ENCODE measurements at regions not wholly inside any gene's neighbourhood (a gene's known extent, or its start where the extent isn't known, plus 50 kb on each side); places are given as distances from the start of the nearest gene placed in this dataset.

GRCh38 chr4:119725011-119725410 lies 96.4 kb upstream of the PDE5A start:
- TF ChIP-seq EZH2 (IDR thresholded peaks at IDR 0.05; ENCODE audit: borderline replicate concordance, insufficient read depth, low read length, poor library complexity, severe bottlenecking) (no peak), TAF1 (IDR thresholded peaks at IDR 0.05; ENCODE audit: low read depth) (no peak), MXI1 (conservative IDR thresholded peaks at IDR 0.05; ENCODE audit: poor library complexity, severe bottlenecking) (no peak)
- Histone ChIP-seq H3K4me2 (ENCODE audit: low read length) (no peak overlapping the region), H3K9me3 (ENCODE audit: low read length) (no peaks in the 10 kb centered on the region)

GRCh38 chr4:119722670-119723069 lies 94.1 kb upstream of the PDE5A start:
- Histone ChIP-seq H3K27me3 (ENCODE audit: insufficient read depth, low read depth, low read length) (no peaks in the 10 kb centered on the region), H3K9me2 (ENCODE audit: insufficient read depth, low read length) (no peaks in the 10 kb centered on the region), H3K27ac (ENCODE audit: low read length) (no peak overlapping the region), H3K4me3 (ENCODE audit: low read length) (no peak overlapping the region), H4K20me1 (ENCODE audit: insufficient read depth) (no peaks in the 10 kb centered on the region), H3K4me2 (ENCODE audit: low read length) (no peak overlapping the region), H3F3A (ENCODE audit: insufficient read depth, low read length, poor library complexity, severe bottlenecking) (no peaks in the 10 kb centered on the region), H3K36me3 (ENCODE audit: insufficient read depth, low read length) (no peaks in the 10 kb centered on the region), H3K9ac (ENCODE audit: low read length) (no peak overlapping the region), H3K79me2 (replicated peaks; ENCODE audit: insufficient read depth, low read length) (no peaks in the 10 kb centered on the region), H2AFZ (ENCODE audit: low read depth, low read length) (no peak overlapping the region), H3K9me3 (ENCODE audit: low read length) (no peaks in the 10 kb centered on the region)
- TF ChIP-seq REST (IDR thresholded peaks at IDR 0.05; ENCODE audit: borderline replicate concordance) (no peak), EZH2 (IDR thresholded peaks at IDR 0.05; ENCODE audit: borderline replicate concordance, insufficient read depth, low read length, poor library complexity, severe bottlenecking) (no peak), POLR2AphosphoS5 (IDR thresholded peaks at IDR 0.05) (no peak), EP300 (conservative IDR thresholded peaks at IDR 0.05; ENCODE audit: poor library complexity, severe bottlenecking) (no peak), MXI1 (conservative IDR thresholded peaks at IDR 0.05; ENCODE audit: poor library complexity, severe bottlenecking) (no peak), TAF1 (IDR thresholded peaks at IDR 0.05; ENCODE audit: low read depth) (no peak), SMC3 (conservative IDR thresholded peaks at IDR 0.05; ENCODE audit: poor library complexity) (no peak), CTCF (IDR thresholded peaks at IDR 0.05; ENCODE audit: poor library complexity, severe bottlenecking) (no peak)

More at GRCh38 chr4:119725011-119725410, 96.4 kb upstream of the PDE5A start:
- no peak overlapping the region for H3K27ac ChIP-seq (ENCODE audit: low read length)
- H3F3A ChIP-seq (ENCODE audit: insufficient read depth, low read length, poor library complexity, severe bottlenecking): no peaks in the 10 kb centered on the region
- H3K9ac ChIP-seq (ENCODE audit: low read length): no peak overlapping the region
- H3K79me2 ChIP-seq (replicated peaks; ENCODE audit: insufficient read depth, low read length): no peaks in the 10 kb centered on the region
- no peak overlapping the region for H2AFZ ChIP-seq (ENCODE audit: low read depth, low read length)
- no peaks in the 10 kb centered on the region for H4K20me1 ChIP-seq (ENCODE audit: insufficient read depth)
- H3K4me3 ChIP-seq (ENCODE audit: low read length): no peak overlapping the region
- no peaks in the 10 kb centered on the region for H3K9me2 ChIP-seq (ENCODE audit: insufficient read depth, low read length)
- no peaks in the 10 kb centered on the region for H3K27me3 ChIP-seq (ENCODE audit: insufficient read depth, low read depth, low read length)
- H3K36me3 ChIP-seq (ENCODE audit: insufficient read depth, low read length): no peaks in the 10 kb centered on the region

- Histone ChIP-seq H3K36me3 (ENCODE audit: insufficient read depth, low read length) (no peaks in the 10 kb centered on the region), H3K9me3 (ENCODE audit: low read length) (no peaks in the 10 kb centered on the region), H3K9me2 (ENCODE audit: insufficient read depth, low read length) (no peaks in the 10 kb centered on the region), H3K27ac (ENCODE audit: low read length) (no peak overlapping the region), H3K79me2 (replicated peaks; ENCODE audit: insufficient read depth, low read length) (no peaks in the 10 kb centered on the region), H3K4me2 (ENCODE audit: low read length) (no peak overlapping the region), H2AFZ (ENCODE audit: low read depth, low read length) (no peak overlapping the region), H3K9ac (ENCODE audit: low read length) (no peak overlapping the region), H3K27me3 (ENCODE audit: insufficient read depth, low read depth, low read length) (no peaks in the 10 kb centered on the region), H3K4me3 (ENCODE audit: low read length) (no peak overlapping the region), H4K20me1 (ENCODE audit: insufficient read depth) (no peaks in the 10 kb centered on the region), H3F3A (ENCODE audit: insufficient read depth, low read length, poor library complexity, severe bottlenecking) (no peaks in the 10 kb centered on the region)
- no peak for TF ChIP-seq MXI1 (conservative IDR thresholded peaks at IDR 0.05; ENCODE audit: poor library complexity, severe bottlenecking)
- TF ChIP-seq CTCF (IDR thresholded peaks at IDR 0.05; ENCODE audit: poor library complexity, severe bottlenecking): no peak
- TF ChIP-seq RAD21 (conservative IDR thresholded peaks at IDR 0.05): no peak
Observed at GRCh38 chr4:119721878-119722277, 93.3 kb upstream of the PDE5A start.

Data from neural cell (in vitro differentiated cells).